Mucosa of rectum (tissue), 2 donors: ENCODE measurements at regions not wholly inside any gene's neighbourhood (a gene's known extent, or its start where the extent isn't known, plus 50 kb on each side); places are given as distances from the start of the nearest gene placed in this dataset.
A peak's percentile ranks its signal among the peaks of the same experiment; 100 is the strongest.

Experiments used
- H3K27ac ChIP-seq, 2 donors: one replicate each; pipeline ENCODE4 v1.7.0; 2013; ENCODE audit warnings: inconsistent platforms in 2 of 2, low read depth in 2 of 2, low read length in 2 of 2
- H3K27me3 ChIP-seq, 2 donors: one replicate each; pipeline ENCODE4 v1.7.0; 2013; ENCODE audit warnings: low read length in 2 of 2; ENCODE audit not compliant: control insufficient read depth in 2 of 2, insufficient read depth in 2 of 2
- H3K36me3 ChIP-seq, 2 donors: one replicate each; pipeline ENCODE4 v1.7.0; 2013; ENCODE audit warnings: low read length in 2 of 2; ENCODE audit not compliant: control insufficient read depth in 2 of 2, insufficient read depth in 2 of 2
- H3K4me1 ChIP-seq, 2 donors: one replicate each; pipeline ENCODE4 v1.7.0; 2013; ENCODE audit warnings: low read length in 2 of 2, mild to moderate bottlenecking in 1 of 2; ENCODE audit not compliant: control insufficient read depth in 2 of 2, insufficient read depth in 2 of 2
- H3K4me3 ChIP-seq, 2 donors: one replicate each; pipeline ENCODE4 v1.7.0; 2013; ENCODE audit warnings: low read length in 2 of 2
- H3K9ac ChIP-seq, 2 donors: one replicate each; pipeline ENCODE4 v1.7.0; 2013; ENCODE audit warnings: low read length in 2 of 2, low read depth in 1 of 2, mild to moderate bottlenecking in 1 of 2
- H3K9me3 ChIP-seq, 2 donors: one replicate each; pipeline ENCODE4 v1.7.0; 2013; ENCODE audit warnings: low read length in 2 of 2; ENCODE audit not compliant: control insufficient read depth in 2 of 2
- donor health status: healthy.
- donor health status: Normal muscosa, but diverticular disease.

GRCh38 chrX:42944381-42944998, 166.5 kb upstream of the PPP1R2C start:
- Histone ChIP-seq H3K27ac (peak overlapping the region in 1 of 2 donors; percentile 63), H3K4me1 (peaks cover 5 to 7% of the 10 kb centered on the region in 2 donors), H3K4me3 (no peak overlapping the region), H3K9ac (no peak overlapping the region), H3K36me3 (no peaks in the 10 kb centered on the region), H3K9me3 (no peaks in the 10 kb centered on the region), H3K27me3 (no peaks in the 10 kb centered on the region)

- no peak overlapping the region for H3K4me3 ChIP-seq
- no peak overlapping the region for H3K9ac ChIP-seq
- no peaks in the 10 kb centered on the region for H3K9me3 ChIP-seq
- H3K36me3 ChIP-seq = no peaks in the 10 kb centered on the region
- peaks cover 0 to 2% of the 10 kb centered on the region in 2 donors for H3K27me3 ChIP-seq
- no peak overlapping the region for H3K27ac ChIP-seq
- H3K4me1 ChIP-seq = peaks cover 5 to 7% of the 10 kb centered on the region in 2 donors
Measured at GRCh38 chrX:42946544-42947194, 168.7 kb upstream of the PPP1R2C start.

- H3K36me3 ChIP-seq = no peaks in the 10 kb centered on the region
- H3K27me3 ChIP-seq = peaks cover 0 to 2% of the 10 kb centered on the region in 2 donors
- no peak overlapping the region for H3K27ac ChIP-seq
- H3K9me3 ChIP-seq = no peaks in the 10 kb centered on the region
- no peaks in the 10 kb centered on the region for H3K4me1 ChIP-seq
- H3K4me3 ChIP-seq = no peak overlapping the region
- no peak overlapping the region for H3K9ac ChIP-seq
Measured at GRCh38 chrX:42948723-42949657, 171.0 kb upstream of the PPP1R2C start.

GRCh38 chrX:42951747-42952146, 173.8 kb upstream of the PPP1R2C start:
- Histone ChIP-seq H3K9ac (no peak overlapping the region), H3K4me3 (no peak overlapping the region), H3K36me3 (no peaks in the 10 kb centered on the region), H3K27ac (no peak overlapping the region), H3K27me3 (peaks cover 0 to 2% of the 10 kb centered on the region in 2 donors), H3K9me3 (no peaks in the 10 kb centered on the region), H3K4me1 (no peaks in the 10 kb centered on the region)

GRCh38 chrX:42952621-42953020, 174.7 kb upstream of the PPP1R2C start:
- no peak overlapping the region for H3K4me3 ChIP-seq
- no peaks in the 10 kb centered on the region for H3K4me1 ChIP-seq
- H3K9me3 ChIP-seq = no peaks in the 10 kb centered on the region
- no peak overlapping the region for H3K27ac ChIP-seq
- no peak overlapping the region for H3K9ac ChIP-seq
- peaks cover 0 to 2% of the 10 kb centered on the region in 2 donors for H3K27me3 ChIP-seq
- H3K36me3 ChIP-seq = no peaks in the 10 kb centered on the region

GRCh38 chrX:42954880-42955279, 176.9 kb upstream of the PPP1R2C start:
- Histone ChIP-seq H3K36me3 (no peaks in the 10 kb centered on the region), H3K4me1 (no peaks in the 10 kb centered on the region), H3K9ac (no peak overlapping the region), H3K9me3 (no peaks in the 10 kb centered on the region), H3K27me3 (peaks cover 0 to 2% of the 10 kb centered on the region in 2 donors), H3K27ac (no peak overlapping the region), H3K4me3 (no peak overlapping the region)

- H3K36me3 ChIP-seq = no peaks in the 10 kb centered on the region
- no peaks in the 10 kb centered on the region for H3K4me1 ChIP-seq
- H3K27ac ChIP-seq = no peak overlapping the region
- no peak overlapping the region for H3K4me3 ChIP-seq
- no peak overlapping the region for H3K9ac ChIP-seq
- H3K27me3 ChIP-seq = peaks cover 0 to 2% of the 10 kb centered on the region in 2 donors
- H3K9me3 ChIP-seq = no peaks in the 10 kb centered on the region
Measured at GRCh38 chrX:42955349-42955748, 177.4 kb upstream of the PPP1R2C start.

- Histone ChIP-seq H3K9me3 (no peaks in the 10 kb centered on the region), H3K36me3 (no peaks in the 10 kb centered on the region), H3K27me3 (no peaks in the 10 kb centered on the region), H3K4me1 (no peaks in the 10 kb centered on the region), H3K9ac (no peak overlapping the region), H3K27ac (no peak overlapping the region), H3K4me3 (no peak overlapping the region)
Measured at GRCh38 chrX:42967681-42968300, 189.8 kb upstream of the PPP1R2C start.

GRCh38 chrX:42973321-42973720, 195.4 kb upstream of the PPP1R2C start:
- H3K36me3 ChIP-seq = no peaks in the 10 kb centered on the region
- H3K27me3 ChIP-seq = no peaks in the 10 kb centered on the region
- no peak overlapping the region for H3K4me3 ChIP-seq
- H3K9ac ChIP-seq = no peak overlapping the region
- peaks cover 3 to 10% of the 10 kb centered on the region in 2 donors for H3K4me1 ChIP-seq
- H3K27ac ChIP-seq = no peak overlapping the region
- H3K9me3 ChIP-seq = no peaks in the 10 kb centered on the region
